Smooth muscle cell (in vitro differentiated cells): ENCODE measurements at regions not wholly inside any gene's neighbourhood (a gene's known extent, or its start where the extent isn't known, plus 50 kb on each side); places are given as distances from the start of the nearest gene placed in this dataset.

Source experiments
- DNase-seq: peaks from one replicate; lab custom pipeline; 2025; ENCODE audit not compliant: unreplicated experiment; lab: John Stamatoyannopoulos, UW
- H2AFZ ChIP-seq: fragments of 200-600 bp; sonication (generic); 2 replicates; pipeline ENCODE4 v1.6.0; 2016; ENCODE audit warnings: antibody characterized with exemption, low read depth, mild to moderate bottlenecking
- H3F3A ChIP-seq: fragments of 200-600 bp; sonication (generic); 2 replicates; pipeline ENCODE4 v1.6.0; 2017; ENCODE audit warnings: antibody characterized with exemption, low read depth
- H3K27ac ChIP-seq: fragments of 200-600 bp; sonication (generic); 2 replicates; pipeline ENCODE4 v1.5.1; 2016; ENCODE audit warnings: low read depth, mild to moderate bottlenecking
- H3K27me3 ChIP-seq: fragments of 200-600 bp; sonication (generic); 2 replicates; pipeline ENCODE4 v1.6.1; 2016; ENCODE audit warnings: low read depth, mild to moderate bottlenecking
- H3K36me3 ChIP-seq: fragments of 200-600 bp; sonication (generic); 2 replicates; pipeline ENCODE4 v1.5.1; 2016; ENCODE audit warnings: low read depth
- H3K4me1 ChIP-seq: fragments of 200-600 bp; sonication (generic); 2 replicates; pipeline ENCODE4 v1.5.1; 2016; ENCODE audit warnings: low read depth
- H3K4me2 ChIP-seq: fragments of 200-600 bp; sonication (generic); 2 replicates; pipeline ENCODE4 v1.6.0; 2016; ENCODE audit warnings: mild to moderate bottlenecking
- H3K4me3 ChIP-seq: fragments of 200-600 bp; sonication (generic); 2 replicates; pipeline ENCODE4 v1.5.1; 2016; ENCODE audit warnings: mild to moderate bottlenecking
- H3K79me2 ChIP-seq: fragments of 200-600 bp; sonication (generic); 2 replicates; pipeline ENCODE4 v1.6.0; 2016; ENCODE audit warnings: low read depth, mild to moderate bottlenecking
- H3K9ac ChIP-seq: fragments of 200-600 bp; sonication (generic); 2 replicates; pipeline ENCODE4 v1.6.0; 2016; ENCODE audit warnings: low read depth
- H3K9me3 ChIP-seq: fragments of 200-600 bp; sonication (generic); replicated peaks from 2 replicates; pipeline ENCODE4 v1.5.1; 2016; ENCODE audit warnings: low read depth
- H4K20me1 ChIP-seq: fragments of 200-600 bp; sonication (generic); 2 replicates; pipeline ENCODE4 v1.6.0; 2016; ENCODE audit warnings: low read depth
- WGBS: methylation state at CpG from one replicate; pipeline ENCODE4 v1.1.7; 2016; ENCODE audit warnings: low lambda C conversion rate; 5-methylcytosine and 5-hydroxymethylcytosine counted together
- TF ChIP-seq, protein P1 (sequence below): fragments of 200-600 bp; sonication (generic); IDR thresholded peaks from 2 replicates; pipeline ENCODE4 v1.5.1; 2017; ENCODE audit warnings: borderline replicate concordance, mild to moderate bottlenecking, antibody characterized with exemption; ENCODE audit not compliant: insufficient read depth, poor library complexity, severe bottlenecking

- peaks cover 6% of the 10 kb centered on the region for H3F3A ChIP-seq
- peak overlapping the region; percentile 42 for H2AFZ ChIP-seq
- no peaks in the 10 kb centered on the region for H3K27me3 ChIP-seq
- TF ChIP-seq, protein P1, sequence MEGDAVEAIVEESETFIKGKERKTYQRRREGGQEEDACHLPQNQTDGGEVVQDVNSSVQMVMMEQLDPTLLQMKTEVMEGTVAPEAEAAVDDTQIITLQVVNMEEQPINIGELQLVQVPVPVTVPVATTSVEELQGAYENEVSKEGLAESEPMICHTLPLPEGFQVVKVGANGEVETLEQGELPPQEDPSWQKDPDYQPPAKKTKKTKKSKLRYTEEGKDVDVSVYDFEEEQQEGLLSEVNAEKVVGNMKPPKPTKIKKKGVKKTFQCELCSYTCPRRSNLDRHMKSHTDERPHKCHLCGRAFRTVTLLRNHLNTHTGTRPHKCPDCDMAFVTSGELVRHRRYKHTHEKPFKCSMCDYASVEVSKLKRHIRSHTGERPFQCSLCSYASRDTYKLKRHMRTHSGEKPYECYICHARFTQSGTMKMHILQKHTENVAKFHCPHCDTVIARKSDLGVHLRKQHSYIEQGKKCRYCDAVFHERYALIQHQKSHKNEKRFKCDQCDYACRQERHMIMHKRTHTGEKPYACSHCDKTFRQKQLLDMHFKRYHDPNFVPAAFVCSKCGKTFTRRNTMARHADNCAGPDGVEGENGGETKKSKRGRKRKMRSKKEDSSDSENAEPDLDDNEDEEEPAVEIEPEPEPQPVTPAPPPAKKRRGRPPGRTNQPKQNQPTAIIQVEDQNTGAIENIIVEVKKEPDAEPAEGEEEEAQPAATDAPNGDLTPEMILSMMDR = no peak
- H3K4me2 ChIP-seq = peak overlapping the region; percentile 69
- H3K36me3 ChIP-seq = no peaks in the 10 kb centered on the region
- H3K79me2 ChIP-seq = no peaks in the 10 kb centered on the region
- no peak for DNase-seq
- H3K4me3 ChIP-seq = no peak overlapping the region
- H3K9me3 ChIP-seq = peaks cover 6% of the 10 kb centered on the region
- H3K27ac ChIP-seq = no peak overlapping the region
- H3K9ac ChIP-seq = no peak overlapping the region
- whole genome bisulfite sequencing = 40% methylated on average over 4 of the region's 4 CpGs
- H4K20me1 ChIP-seq = no peaks in the 10 kb centered on the region
- no peaks in the 10 kb centered on the region for H3K4me1 ChIP-seq
Measured at GRCh38 chr4:100728861-100729260, 211.0 kb upstream of the EMCN start.

DNA sequence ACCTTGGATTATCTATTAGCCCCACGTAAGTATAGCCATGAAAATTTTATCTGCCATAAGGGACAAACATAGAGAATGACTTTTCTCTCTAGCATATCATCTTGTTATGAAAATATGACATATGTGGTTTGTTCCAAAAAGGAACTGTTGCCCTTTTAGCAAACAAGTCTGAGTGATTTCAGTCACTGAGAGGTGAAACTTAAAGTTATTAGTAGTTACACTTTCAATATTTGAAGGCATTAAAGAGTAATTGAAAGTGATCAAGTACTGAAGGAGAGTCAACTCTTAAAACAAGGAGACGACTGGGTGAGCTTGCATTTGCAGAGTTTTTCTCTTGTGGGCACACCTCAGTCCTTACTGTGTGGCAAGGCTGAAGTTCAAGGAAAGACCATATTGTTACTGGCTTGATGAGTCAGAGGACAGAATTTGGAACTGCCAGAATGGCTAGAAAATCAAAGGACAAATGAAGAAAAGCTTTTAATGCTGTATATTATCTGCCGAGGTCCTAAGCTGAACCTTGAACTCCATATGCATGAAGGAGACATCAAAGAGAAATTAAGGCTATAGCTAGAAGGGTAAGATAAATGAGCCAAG lies 205.1 kb upstream of the EMCN start:
- TF ChIP-seq, protein P1 = no peak

DNA sequence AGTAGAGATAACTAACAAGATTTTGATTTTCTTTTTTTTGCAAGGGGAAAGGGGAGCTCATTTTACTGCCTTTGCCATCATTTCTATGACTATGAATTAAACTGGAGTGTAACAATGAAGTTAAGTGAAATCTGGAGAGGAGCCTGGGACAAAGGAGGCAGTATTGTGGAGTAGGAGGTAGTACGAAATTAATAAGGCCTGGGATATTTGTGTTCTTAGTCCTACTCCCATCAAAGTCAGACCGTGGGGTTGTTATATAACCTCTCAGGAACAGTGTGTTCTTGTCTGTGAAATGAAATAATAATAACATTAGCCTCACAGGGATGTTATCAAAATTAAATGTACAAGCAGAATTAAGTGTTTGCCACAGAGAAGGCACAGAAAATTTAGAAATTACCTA lies 204.3 kb upstream of the EMCN start:
- no peak overlapping the region for H2AFZ ChIP-seq
- TF ChIP-seq, protein P1 = no peak
- no peaks in the 10 kb centered on the region for H4K20me1 ChIP-seq
- no peaks in the 10 kb centered on the region for H3K27me3 ChIP-seq
- H3K79me2 ChIP-seq = no peaks in the 10 kb centered on the region
- H3K9me3 ChIP-seq = peaks cover 6% of the 10 kb centered on the region
- no peaks in the 10 kb centered on the region for H3K4me1 ChIP-seq
- H3K9ac ChIP-seq = no peak overlapping the region
- 89% methylated on average over 2 of the region's 2 CpGs for WGBS
- H3F3A ChIP-seq = no peaks in the 10 kb centered on the region
- no peak for DNase-seq
- H3K4me2 ChIP-seq = no peak overlapping the region
- no peaks in the 10 kb centered on the region for H3K36me3 ChIP-seq
- H3K27ac ChIP-seq = no peak overlapping the region
- H3K4me3 ChIP-seq = no peak overlapping the region

More for the DNA sequence above, 205.1 kb upstream of the EMCN start:
- no peak overlapping the region for H3K4me2 ChIP-seq
- no peak for DNase-seq
- no peak overlapping the region for H3K9ac ChIP-seq
- 90% methylated on average over 3 of the region's 3 CpGs for WGBS
- no peaks in the 10 kb centered on the region for H3K79me2 ChIP-seq
- no peak overlapping the region for H3K4me3 ChIP-seq
- no peaks in the 10 kb centered on the region for H3K36me3 ChIP-seq
- H4K20me1 ChIP-seq = no peaks in the 10 kb centered on the region
- no peaks in the 10 kb centered on the region for H3K4me1 ChIP-seq
- H2AFZ ChIP-seq = no peak overlapping the region
- H3K9me3 ChIP-seq = peaks cover 6% of the 10 kb centered on the region
- no peaks in the 10 kb centered on the region for H3F3A ChIP-seq
- no peak overlapping the region for H3K27ac ChIP-seq
- no peaks in the 10 kb centered on the region for H3K27me3 ChIP-seq

GRCh38 chr4:100721490-100721889 lies 203.7 kb upstream of the EMCN start:
- H3K4me3 ChIP-seq = no peak overlapping the region
- no peaks in the 10 kb centered on the region for H3K4me1 ChIP-seq
- H2AFZ ChIP-seq = no peak overlapping the region
- H3K27ac ChIP-seq = no peak overlapping the region
- H3K27me3 ChIP-seq = no peaks in the 10 kb centered on the region
- H3K9ac ChIP-seq = no peak overlapping the region
- DNase-seq = no peak
- H4K20me1 ChIP-seq = no peaks in the 10 kb centered on the region
- H3F3A ChIP-seq = no peaks in the 10 kb centered on the region
- H3K9me3 ChIP-seq = peaks cover 6% of the 10 kb centered on the region
- no peak overlapping the region for H3K4me2 ChIP-seq
- TF ChIP-seq, protein P1 = no peak
- H3K36me3 ChIP-seq = no peaks in the 10 kb centered on the region
- H3K79me2 ChIP-seq = no peaks in the 10 kb centered on the region
